ENCODE measurements at regions not wholly inside any gene's neighbourhood (a gene's known extent, or its start where the extent isn't known, plus 50 kb on each side); places are given as distances from the start of the nearest gene placed in this dataset.
"Not testable (repeated sequence)": the region's sequence is repeated elsewhere in the genome, so short reads cannot be mapped to it uniquely, and the experiment has no call there.

- DNase-seq (ENCODE audit: low spot score): no peak
These were observed 327.1 kb upstream of the CDH19 start for GRCh38 chr18:66931010-66931409.

GRCh38 chr18:66916834-66917233, 312.9 kb upstream of the CDH19 start:
- in situ Hi-C loops (cut with MboI; ENCODE audit: low pct_unique_long_range_greater_than_20kb, low sequenced_read_pairs, unreplicated experiment): no loop called here
- no peak for DNase-seq (ENCODE audit: low spot score)
- TF ChIP-seq, protein P1, sequence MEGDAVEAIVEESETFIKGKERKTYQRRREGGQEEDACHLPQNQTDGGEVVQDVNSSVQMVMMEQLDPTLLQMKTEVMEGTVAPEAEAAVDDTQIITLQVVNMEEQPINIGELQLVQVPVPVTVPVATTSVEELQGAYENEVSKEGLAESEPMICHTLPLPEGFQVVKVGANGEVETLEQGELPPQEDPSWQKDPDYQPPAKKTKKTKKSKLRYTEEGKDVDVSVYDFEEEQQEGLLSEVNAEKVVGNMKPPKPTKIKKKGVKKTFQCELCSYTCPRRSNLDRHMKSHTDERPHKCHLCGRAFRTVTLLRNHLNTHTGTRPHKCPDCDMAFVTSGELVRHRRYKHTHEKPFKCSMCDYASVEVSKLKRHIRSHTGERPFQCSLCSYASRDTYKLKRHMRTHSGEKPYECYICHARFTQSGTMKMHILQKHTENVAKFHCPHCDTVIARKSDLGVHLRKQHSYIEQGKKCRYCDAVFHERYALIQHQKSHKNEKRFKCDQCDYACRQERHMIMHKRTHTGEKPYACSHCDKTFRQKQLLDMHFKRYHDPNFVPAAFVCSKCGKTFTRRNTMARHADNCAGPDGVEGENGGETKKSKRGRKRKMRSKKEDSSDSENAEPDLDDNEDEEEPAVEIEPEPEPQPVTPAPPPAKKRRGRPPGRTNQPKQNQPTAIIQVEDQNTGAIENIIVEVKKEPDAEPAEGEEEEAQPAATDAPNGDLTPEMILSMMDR (IDR thresholded peaks at IDR 0.05; ENCODE audit: extremely low read depth, insufficient read depth, missing control alignments): no peak

More at GRCh38 chr18:66931010-66931409, 327.1 kb upstream of the CDH19 start:
- in situ Hi-C loops (cut with MboI; ENCODE audit: low pct_unique_long_range_greater_than_20kb, low sequenced_read_pairs, unreplicated experiment): no loop called here
- TF ChIP-seq, protein P1 (IDR thresholded peaks at IDR 0.05; ENCODE audit: extremely low read depth, insufficient read depth, missing control alignments): no peak

GRCh38 chr18:66900837-66901236, 296.9 kb upstream of the CDH19 start:
- TF ChIP-seq, protein P1 (IDR thresholded peaks at IDR 0.05; ENCODE audit: extremely low read depth, insufficient read depth, missing control alignments): no peak
- in situ Hi-C loops (cut with MboI; ENCODE audit: low pct_unique_long_range_greater_than_20kb, low sequenced_read_pairs, unreplicated experiment): no loop called here
- DNase-seq (ENCODE audit: low spot score): no peak

DNA sequence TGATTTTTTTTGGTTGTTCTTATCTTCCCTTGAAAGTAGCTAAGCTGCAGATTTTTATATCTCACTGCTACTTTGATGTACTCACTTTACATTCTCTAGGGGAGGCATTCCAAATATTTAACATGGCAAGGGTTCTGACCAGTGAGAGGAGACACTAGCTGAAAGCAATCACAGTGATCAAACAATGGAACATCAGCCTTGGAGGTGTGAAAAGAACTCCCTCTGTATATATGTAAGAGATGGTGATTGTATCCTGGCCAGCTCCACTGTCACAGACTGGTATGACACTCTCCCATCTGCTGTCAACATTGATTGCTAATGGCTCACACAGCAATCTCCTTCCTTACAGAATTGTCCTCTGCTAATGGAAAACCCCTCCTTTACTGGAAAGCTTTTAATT, 291.7 kb upstream of the CDH19 start:
- no peak for DNase-seq (ENCODE audit: low spot score)
- TF ChIP-seq, protein P1 (IDR thresholded peaks at IDR 0.05; ENCODE audit: extremely low read depth, insufficient read depth, missing control alignments): no peak

DNA sequence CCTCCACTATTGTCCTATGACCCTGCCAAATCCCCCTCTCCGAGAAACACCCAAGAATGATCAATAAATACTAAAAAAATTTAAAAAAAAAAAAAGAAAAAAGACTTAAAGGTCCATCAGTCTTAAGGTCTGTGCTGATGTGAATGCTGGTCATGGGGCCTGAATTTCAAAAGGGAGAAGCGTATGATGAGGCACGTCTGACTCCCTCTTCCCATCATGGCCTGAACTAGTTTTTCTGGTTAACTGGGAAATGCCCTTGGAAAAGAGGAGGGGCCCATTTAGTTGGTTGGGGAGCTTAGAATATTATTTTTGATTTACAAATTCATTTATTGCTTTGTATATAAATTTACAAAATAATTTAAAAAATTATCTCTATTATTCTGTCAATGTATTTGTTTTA, 291.0 kb upstream of the CDH19 start:
- in situ Hi-C loops (cut with MboI; ENCODE audit: low pct_unique_long_range_greater_than_20kb, low sequenced_read_pairs, unreplicated experiment): no loop called here
- no peak for DNase-seq (ENCODE audit: low spot score)
- TF ChIP-seq, protein P1 (IDR thresholded peaks at IDR 0.05; ENCODE audit: extremely low read depth, insufficient read depth, missing control alignments): no peak

More for the DNA sequence above, 291.7 kb upstream of the CDH19 start:
- in situ Hi-C loops (cut with MboI; ENCODE audit: low pct_unique_long_range_greater_than_20kb, low sequenced_read_pairs, unreplicated experiment): no loop called here

GRCh38 chr18:66892388-66892787, 288.5 kb upstream of the CDH19 start:
- DNase-seq (ENCODE audit: low spot score); in situ Hi-C loops (cut with MboI; ENCODE audit: low pct_unique_long_range_greater_than_20kb, low sequenced_read_pairs, unreplicated experiment): not testable (repeated sequence)

- in situ Hi-C loops (cut with MboI; ENCODE audit: low pct_unique_long_range_greater_than_20kb, low sequenced_read_pairs, unreplicated experiment): no loop called here
- no peak for DNase-seq (ENCODE audit: low spot score)
- TF ChIP-seq, protein P1 (IDR thresholded peaks at IDR 0.05; ENCODE audit: extremely low read depth, insufficient read depth, missing control alignments): no peak
These were observed 271.1 kb upstream of the CDH19 start for GRCh38 chr18:66874812-66875474.

Measured in GM13977 (cell line).